ENCODE measurements at regions not wholly inside any gene's neighbourhood (a gene's known extent, or its start where the extent isn't known, plus 50 kb on each side); places are given as distances from the start of the nearest gene placed in this dataset.
A peak's percentile ranks its signal among the peaks of the same experiment; 100 is the strongest.

DNA sequence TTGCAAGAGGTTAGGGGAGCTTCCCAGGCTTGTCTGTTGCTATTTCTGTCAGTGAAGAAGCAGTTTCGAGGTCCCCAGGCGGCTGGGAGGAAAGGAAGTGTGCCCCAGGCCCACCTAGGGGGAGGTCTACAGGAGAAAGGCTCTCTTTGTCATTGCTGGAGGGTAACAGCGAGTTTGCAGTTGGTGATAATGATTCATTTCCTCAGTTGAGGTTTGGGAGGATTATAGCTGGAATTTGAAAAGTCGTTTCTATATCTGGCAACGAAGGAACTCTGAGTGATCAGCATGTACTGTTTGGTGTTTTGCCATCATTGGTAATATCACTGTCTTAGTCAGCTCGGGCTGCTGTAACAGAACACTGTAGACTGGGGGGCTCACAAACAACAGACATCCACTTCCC lies 65.5 kb upstream of the UBE3A start:
- Histone ChIP-seq H3K36me3 (replicated peaks in 1 of 2; ENCODE audit: control insufficient read depth in 1 of 2, insufficient read depth in 2 of 2, low read length in 2 of 2) (no peaks in the 10 kb centered on the region), H3K9ac (ENCODE audit: insufficient read depth, low read length, poor library complexity, severe bottlenecking) (no peak overlapping the region), H3K4me1 (ENCODE audit: control insufficient read depth in 1 of 2, insufficient read depth in 2 of 2, low read length in 2 of 2) (no peaks in the 10 kb centered on the region), H4K20me1 (ENCODE audit: insufficient read depth, low read length) (no peaks in the 10 kb centered on the region), H3K9me3 (replicated peaks in 1 of 2; ENCODE audit: control insufficient read depth in 1 of 2, insufficient read depth in 1 of 2, low read length in 2 of 2) (no peaks in the 10 kb centered on the region), H3K4me3 (replicated peaks in 1 of 3; ENCODE audit: low read depth in 2 of 3, low read length in 3 of 3) (no peak overlapping the region), H3K27ac (ENCODE audit: low read depth in 1 of 2, low read length in 2 of 2) (no peak overlapping the region), H3K27me3 (ENCODE audit: control insufficient read depth in 2 of 2, insufficient read depth in 2 of 2, low read length in 2 of 2) (no peaks in the 10 kb centered on the region), H2AFZ (ENCODE audit: insufficient read depth, low read depth, low read length, poor library complexity, severe bottlenecking) (no peak overlapping the region), H3K4me2 (replicated peaks; ENCODE audit: extremely low read depth, low read length, poor library complexity, severe bottlenecking) (no peak overlapping the region), H3K79me2 (ENCODE audit: insufficient read depth, low read length) (no peaks in the 10 kb centered on the region)
- intact Hi-C loops (cut with micrococcal nuclease): loop anchor here (5.0 to 10.0 kb wide), 2 partner anchors 430 to 1862 kb away; no protein-coding TSS in a partner anchor
- H3K27me3 Mint-ChIP-seq (ENCODE audit: low read depth in 3 of 3): peaks cover 0 to 1% (median 0%) of the 10 kb centered on the region in 3 donors
- DNase-seq: no peak
- H3K4me3 Mint-ChIP-seq: no peak overlapping the region
- H3K36me3 Mint-ChIP-seq: no peaks in the 10 kb centered on the region
- 8% methylated on average over 5 of the region's 6 CpGs for WGBS (ENCODE audit: insufficient coverage)
- TF ChIP-seq, protein P1, sequence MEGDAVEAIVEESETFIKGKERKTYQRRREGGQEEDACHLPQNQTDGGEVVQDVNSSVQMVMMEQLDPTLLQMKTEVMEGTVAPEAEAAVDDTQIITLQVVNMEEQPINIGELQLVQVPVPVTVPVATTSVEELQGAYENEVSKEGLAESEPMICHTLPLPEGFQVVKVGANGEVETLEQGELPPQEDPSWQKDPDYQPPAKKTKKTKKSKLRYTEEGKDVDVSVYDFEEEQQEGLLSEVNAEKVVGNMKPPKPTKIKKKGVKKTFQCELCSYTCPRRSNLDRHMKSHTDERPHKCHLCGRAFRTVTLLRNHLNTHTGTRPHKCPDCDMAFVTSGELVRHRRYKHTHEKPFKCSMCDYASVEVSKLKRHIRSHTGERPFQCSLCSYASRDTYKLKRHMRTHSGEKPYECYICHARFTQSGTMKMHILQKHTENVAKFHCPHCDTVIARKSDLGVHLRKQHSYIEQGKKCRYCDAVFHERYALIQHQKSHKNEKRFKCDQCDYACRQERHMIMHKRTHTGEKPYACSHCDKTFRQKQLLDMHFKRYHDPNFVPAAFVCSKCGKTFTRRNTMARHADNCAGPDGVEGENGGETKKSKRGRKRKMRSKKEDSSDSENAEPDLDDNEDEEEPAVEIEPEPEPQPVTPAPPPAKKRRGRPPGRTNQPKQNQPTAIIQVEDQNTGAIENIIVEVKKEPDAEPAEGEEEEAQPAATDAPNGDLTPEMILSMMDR (IDR thresholded peaks at IDR 0.05): no peak
- no peaks in the 10 kb centered on the region for H3K9me3 Mint-ChIP-seq
- H3K27ac Mint-ChIP-seq: peak overlapping the region in 1 of 7 donors; percentile 37
- H3K4me1 Mint-ChIP-seq: no peaks in the 10 kb centered on the region

DNA sequence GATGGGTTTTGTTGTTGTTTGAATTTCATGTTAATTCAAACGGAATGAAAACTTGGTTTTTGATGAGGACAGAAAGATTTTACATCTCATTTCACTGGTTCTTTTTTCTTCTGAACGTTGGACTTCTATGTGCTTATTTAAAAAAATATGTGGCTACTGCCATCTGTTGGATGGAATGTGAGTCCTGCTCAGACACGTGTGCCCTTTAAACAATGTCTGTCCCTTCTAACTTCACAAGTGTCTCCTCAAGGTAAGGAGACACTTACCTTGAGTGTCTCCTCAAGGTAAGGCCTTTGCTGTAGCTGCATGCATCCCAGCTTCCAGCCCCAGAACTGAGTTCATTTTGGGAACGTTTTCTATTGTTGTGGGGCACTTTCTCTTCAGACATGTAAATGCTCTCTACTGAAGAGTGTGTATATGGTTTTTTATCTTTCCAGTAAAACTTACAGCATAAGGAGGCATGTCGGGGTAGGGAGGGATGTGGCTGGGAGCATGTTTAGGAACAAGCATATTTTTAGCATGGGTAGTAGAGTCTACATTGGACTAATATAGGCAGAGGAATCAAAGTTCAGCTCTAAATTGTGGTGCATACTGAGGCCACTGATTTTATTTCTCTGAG lies 63.1 kb upstream of the UBE3A start:
- 67% methylated on average over 1 of the region's 5 CpGs for WGBS (ENCODE audit: insufficient coverage)

More for the DNA sequence above, 63.1 kb upstream of the UBE3A start:
- TF ChIP-seq, protein P1 (IDR thresholded peaks at IDR 0.05): peak; percentile 36
- H3K27me3 ChIP-seq (ENCODE audit: control insufficient read depth in 2 of 2, insufficient read depth in 2 of 2, low read length in 2 of 2): no peaks in the 10 kb centered on the region
- no peaks in the 10 kb centered on the region for H4K20me1 ChIP-seq (ENCODE audit: insufficient read depth, low read length)
- H3K4me1 Mint-ChIP-seq: no peaks in the 10 kb centered on the region
- no peaks in the 10 kb centered on the region for H3K79me2 ChIP-seq (ENCODE audit: insufficient read depth, low read length)
- no peak overlapping the region for H3K27ac Mint-ChIP-seq
- no peak overlapping the region for H3K27ac ChIP-seq (ENCODE audit: low read depth in 1 of 2, low read length in 2 of 2)
- DNase-seq: peak in 2 of 3 donors; percentile 4 to 9
- no peaks in the 10 kb centered on the region for H3K36me3 ChIP-seq (replicated peaks in 1 of 2; ENCODE audit: control insufficient read depth in 1 of 2, insufficient read depth in 2 of 2, low read length in 2 of 2)
- no peaks in the 10 kb centered on the region for H3K36me3 Mint-ChIP-seq
- H3K9me3 ChIP-seq (replicated peaks in 1 of 2; ENCODE audit: control insufficient read depth in 1 of 2, insufficient read depth in 1 of 2, low read length in 2 of 2): no peaks in the 10 kb centered on the region
- H2AFZ ChIP-seq (ENCODE audit: insufficient read depth, low read depth, low read length, poor library complexity, severe bottlenecking): no peak overlapping the region
- H3K4me2 ChIP-seq (replicated peaks; ENCODE audit: extremely low read depth, low read length, poor library complexity, severe bottlenecking): no peak overlapping the region
- no peak overlapping the region for H3K4me3 ChIP-seq (replicated peaks in 1 of 3; ENCODE audit: low read depth in 2 of 3, low read length in 3 of 3)
- no peak overlapping the region for H3K4me3 Mint-ChIP-seq
- peaks cover 0 to 1% (median 0%) of the 10 kb centered on the region in 3 donors for H3K27me3 Mint-ChIP-seq (ENCODE audit: low read depth in 3 of 3)
- H3K4me1 ChIP-seq (ENCODE audit: control insufficient read depth in 1 of 2, insufficient read depth in 2 of 2, low read length in 2 of 2): no peaks in the 10 kb centered on the region
- no peak overlapping the region for H3K9ac ChIP-seq (ENCODE audit: insufficient read depth, low read length, poor library complexity, severe bottlenecking)
- no peaks in the 10 kb centered on the region for H3K9me3 Mint-ChIP-seq
- intact Hi-C loops (cut with micrococcal nuclease): loop anchor here (5.0 to 10.0 kb wide), 2 partner anchors 433 to 1860 kb away; no protein-coding TSS in a partner anchor

Data from CD14-positive monocyte (primary cell).